GM23338 (cell line): ENCODE measurements at regions not wholly inside any gene's neighbourhood (a gene's known extent, or its start where the extent isn't known, plus 50 kb on each side); places are given as distances from the start of the nearest gene placed in this dataset.

ENCODE experiments used
- ATAC-seq: fragments of 200-7000 bp; cut with Tn5 transposase; 3 replicates; pipeline ENCODE4 v1.9.1; 2020
- DNase-seq: peaks from one replicate; pipeline ENCODE4 v3.0.0-alpha.2; 2015; ENCODE audit warnings: low spot score
- H2AFZ ChIP-seq: fragments of 200-600 bp; sonication (generic); 2 replicates; pipeline ENCODE4 v1.8.0; 2016; ENCODE audit warnings: antibody characterized with exemption, mild to moderate bottlenecking, moderate library complexity
- H3F3A ChIP-seq: fragments of 200-600 bp; sonication (generic); replicated peaks from 2 replicates; pipeline ENCODE4 v1.8.0; 2017; ENCODE audit warnings: antibody characterized with exemption, mixed run types, low read depth
- H3K27ac ChIP-seq: fragments of 200-600 bp; sonication (generic); 2 replicates; pipeline ENCODE4 v1.6.1; 2016; ENCODE audit warnings: low read depth
- H3K27me3 ChIP-seq: fragments of 200-600 bp; sonication (generic); 2 replicates; pipeline ENCODE4 v1.8.0; 2016; ENCODE audit warnings: mild to moderate bottlenecking, mixed run types, moderate library complexity; ENCODE audit not compliant: insufficient read depth
- H3K36me3 ChIP-seq: fragments of 200-600 bp; sonication (generic); 2 replicates; pipeline ENCODE4 v1.8.0; 2016; ENCODE audit warnings: mild to moderate bottlenecking; ENCODE audit not compliant: insufficient read depth
- H3K4me1 ChIP-seq: fragments of 200-600 bp; sonication (generic); 2 replicates; pipeline ENCODE4 v1.8.0; 2016; ENCODE audit warnings: mild to moderate bottlenecking, moderate library complexity; ENCODE audit not compliant: insufficient read depth
- H3K4me2 ChIP-seq: fragments of 200-600 bp; sonication (generic); 2 replicates; pipeline ENCODE4 v1.7.1; 2017; ENCODE audit warnings: mixed run types
- H3K4me3 ChIP-seq: fragments of 200-600 bp; sonication (generic); 2 replicates; pipeline ENCODE4 v1.6.1; 2016; ENCODE audit warnings: mixed run types
- H3K79me2 ChIP-seq: fragments of 200-600 bp; sonication (generic); replicated peaks from 2 replicates; pipeline ENCODE4 v1.8.0; 2017; ENCODE audit warnings: mild to moderate bottlenecking; ENCODE audit not compliant: insufficient read depth
- H3K9me2 ChIP-seq: fragments of 200-600 bp; sonication (generic); 2 replicates; pipeline ENCODE4 v1.8.0; 2017; ENCODE audit not compliant: insufficient read depth
- H4K20me1 ChIP-seq: fragments of 200-600 bp; sonication (generic); replicated peaks from 2 replicates; pipeline ENCODE4 v1.8.0; 2017; ENCODE audit warnings: mild to moderate bottlenecking; ENCODE audit not compliant: insufficient read depth
- H3K27ac Mint-ChIP-seq: 2 replicates; pipeline ENCODE4 v1.8.0; 2020; ENCODE audit warnings: inconsistent platforms, mild to moderate bottlenecking, moderate library complexity, mixed read lengths
- H3K27me3 Mint-ChIP-seq: 3 replicates; pipeline ENCODE4 v1.8.0; 2022; ENCODE audit warnings: low read depth, mild to moderate bottlenecking, moderate library complexity, mixed read lengths, inconsistent platforms; ENCODE audit not compliant: insufficient read depth, poor library complexity
- H3K36me3 Mint-ChIP-seq: 3 replicates; pipeline ENCODE4 v1.8.0; 2021; ENCODE audit warnings: low read depth, mild to moderate bottlenecking, inconsistent platforms, moderate library complexity, mixed read lengths
- H3K4me1 Mint-ChIP-seq: 3 replicates; pipeline ENCODE4 v1.8.0; 2020; ENCODE audit warnings: mild to moderate bottlenecking, inconsistent platforms, mixed read lengths
- H3K4me3 Mint-ChIP-seq: 3 replicates; pipeline ENCODE4 v1.8.0; 2021; ENCODE audit warnings: moderate library complexity, mild to moderate bottlenecking, inconsistent platforms, mixed read lengths
- H3K9me3 Mint-ChIP-seq: 3 replicates; pipeline ENCODE4 v1.8.0; 2020; ENCODE audit warnings: moderate library complexity, mild to moderate bottlenecking, inconsistent platforms, mixed read lengths
- CREB1 ChIP-seq: fragments of 250-450 bp; sonication (Bioruptor Pico); IDR thresholded peaks from 2 replicates; pipeline ENCODE4 v1.5.0; 2020; ENCODE audit warnings: low read depth, mild to moderate bottlenecking, moderate library complexity
- EZH2 ChIP-seq: fragments of 200-600 bp; sonication (generic); IDR thresholded peaks from one replicate; pipeline ENCODE4 v1.8.0; 2017; ENCODE audit warnings: antibody characterized with exemption, mild to moderate bottlenecking, low read depth; ENCODE audit not compliant: unreplicated experiment
- EZH2phosphoT487 ChIP-seq: fragments of 200-600 bp; sonication (generic); IDR thresholded peaks from one replicate; pipeline ENCODE4 v1.8.1; 2018; ENCODE audit warnings: antibody characterized with exemption; ENCODE audit not compliant: unreplicated experiment
- JUNB ChIP-seq: IDR thresholded peaks from one replicate; pipeline ENCODE4 v1.6.1; 2016; ENCODE audit warnings: antibody characterized with exemption; ENCODE audit not compliant: unreplicated experiment
- NANOG ChIP-seq: IDR thresholded peaks from 2 replicates; pipeline ENCODE4 v1.6.1; 2016; ENCODE audit warnings: antibody characterized with exemption, borderline replicate concordance
- POLR2AphosphoS5 ChIP-seq: IDR thresholded peaks from 2 replicates; pipeline ENCODE4 v1.6.1; 2016; ENCODE audit warnings: antibody characterized with exemption, low read depth
- STAT1 ChIP-seq: IDR thresholded peaks from one replicate; pipeline ENCODE4 v1.6.1; 2016; ENCODE audit warnings: antibody characterized with exemption; ENCODE audit not compliant: unreplicated experiment
- ZNF114 ChIP-seq: fragments of 250-450 bp; sonication (Bioruptor Pico); IDR thresholded peaks from 2 replicates; pipeline ENCODE4 v1.5.0; 2020; ENCODE audit warnings: mild to moderate bottlenecking, moderate library complexity
- ZNF331 ChIP-seq: fragments of 250-450 bp; sonication (Bioruptor Pico); IDR thresholded peaks from 2 replicates; pipeline ENCODE4 v1.5.0; 2020; ENCODE audit warnings: low read depth, mild to moderate bottlenecking, moderate library complexity
- TF ChIP-seq, protein P1 (sequence below): fragments of 250-450 bp; sonication (Bioruptor Pico); IDR thresholded peaks from 2 replicates; pipeline ENCODE4 v1.5.0; 2020; ENCODE audit warnings: mild to moderate bottlenecking, moderate library complexity
- TF ChIP-seq, protein P2 (sequence below): IDR thresholded peaks from 2 replicates; pipeline ENCODE4 v1.6.1; 2016; ENCODE audit warnings: antibody characterized with exemption
- TF ChIP-seq, protein P3 (sequence below), 2 experiments: fragments of 200-600 bp in 1 of 2; sonication (generic) in 1 of 2; conservative IDR thresholded peaks; 2 replicates each; pipeline versions ENCODE4 v1.5.1 to v1.6.1; 2016 to 2017; ENCODE audit warnings: antibody characterized with exemption in 2 of 2, low read depth in 2 of 2, mild to moderate bottlenecking in 2 of 2, moderate library complexity in 1 of 2
- TF ChIP-seq, protein P4 (sequence below): IDR thresholded peaks from one replicate; pipeline ENCODE4 v1.6.1; 2018; ENCODE audit warnings: antibody characterized with exemption; ENCODE audit not compliant: unreplicated experiment

DNA sequence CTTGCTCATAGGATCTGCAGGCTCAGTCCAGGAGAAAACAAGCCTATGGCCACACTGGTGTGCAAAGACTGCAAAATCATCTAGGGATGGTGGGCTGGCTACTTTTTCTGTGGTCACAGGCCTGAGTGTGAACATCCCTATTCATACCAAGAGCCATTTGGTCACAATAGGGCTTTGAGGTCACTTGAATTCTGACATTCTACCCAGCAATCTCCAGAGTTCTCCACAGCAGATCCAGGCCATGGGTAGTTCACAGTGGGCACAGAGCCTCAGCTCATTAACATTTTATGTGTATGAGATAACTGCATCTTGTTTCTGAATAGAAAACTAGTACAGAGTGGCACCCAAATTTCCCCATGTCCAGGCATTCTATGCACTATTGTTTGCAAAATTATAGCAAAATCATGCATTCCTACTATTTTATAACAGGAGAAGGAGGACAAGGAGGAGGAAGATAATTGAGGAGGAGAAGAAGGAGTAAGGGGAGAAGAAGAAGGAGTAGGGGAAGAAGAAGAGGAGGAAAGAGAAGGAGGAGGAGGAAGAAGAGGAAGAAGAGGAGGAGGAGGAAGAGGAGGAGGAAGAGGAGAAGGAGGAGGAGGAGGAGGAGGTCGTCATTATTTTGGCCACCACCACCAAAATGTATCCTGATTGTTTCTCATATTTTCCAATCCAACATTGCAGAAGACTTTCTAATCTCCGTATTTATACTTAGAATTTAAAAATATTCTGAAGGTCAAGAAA, 129.0 kb downstream of the SEMA6D start:
- Histone ChIP-seq H3K79me2 (no peaks in the 10 kb centered on the region), H3K27ac (no peak overlapping the region), H3F3A (no peaks in the 10 kb centered on the region), H3K4me2 (no peak overlapping the region), H4K20me1 (no peaks in the 10 kb centered on the region), H2AFZ (no peak overlapping the region), H3K9me2 (no peaks in the 10 kb centered on the region), H3K36me3 (no peaks in the 10 kb centered on the region), H3K27me3 (no peaks in the 10 kb centered on the region), H3K4me3 (no peak overlapping the region), H3K4me1 (no peaks in the 10 kb centered on the region)
- Mint-ChIP-seq H3K27ac (no peak overlapping the region), H3K9me3 (no peaks in the 10 kb centered on the region), H3K4me3 (no peak overlapping the region), H3K27me3 (peaks cover 4% of the 10 kb centered on the region), H3K36me3 (no peaks in the 10 kb centered on the region), H3K4me1 (peaks cover 5% of the 10 kb centered on the region; the same call in 2 of the 3 replicates)
- ATAC-seq (no peak), DNase-seq (no peak)
- TF ChIP-seq POLR2AphosphoS5 (no peak), ZNF331 (CRISPR knock-in tag) (no peak), STAT1 (no peak), JUNB (no peak), NANOG (no peak), ZNF114 (CRISPR knock-in tag) (no peak), EZH2phosphoT487 (no peak), EZH2 (no peak), CREB1 (no peak)
- TF ChIP-seq, protein P1, sequence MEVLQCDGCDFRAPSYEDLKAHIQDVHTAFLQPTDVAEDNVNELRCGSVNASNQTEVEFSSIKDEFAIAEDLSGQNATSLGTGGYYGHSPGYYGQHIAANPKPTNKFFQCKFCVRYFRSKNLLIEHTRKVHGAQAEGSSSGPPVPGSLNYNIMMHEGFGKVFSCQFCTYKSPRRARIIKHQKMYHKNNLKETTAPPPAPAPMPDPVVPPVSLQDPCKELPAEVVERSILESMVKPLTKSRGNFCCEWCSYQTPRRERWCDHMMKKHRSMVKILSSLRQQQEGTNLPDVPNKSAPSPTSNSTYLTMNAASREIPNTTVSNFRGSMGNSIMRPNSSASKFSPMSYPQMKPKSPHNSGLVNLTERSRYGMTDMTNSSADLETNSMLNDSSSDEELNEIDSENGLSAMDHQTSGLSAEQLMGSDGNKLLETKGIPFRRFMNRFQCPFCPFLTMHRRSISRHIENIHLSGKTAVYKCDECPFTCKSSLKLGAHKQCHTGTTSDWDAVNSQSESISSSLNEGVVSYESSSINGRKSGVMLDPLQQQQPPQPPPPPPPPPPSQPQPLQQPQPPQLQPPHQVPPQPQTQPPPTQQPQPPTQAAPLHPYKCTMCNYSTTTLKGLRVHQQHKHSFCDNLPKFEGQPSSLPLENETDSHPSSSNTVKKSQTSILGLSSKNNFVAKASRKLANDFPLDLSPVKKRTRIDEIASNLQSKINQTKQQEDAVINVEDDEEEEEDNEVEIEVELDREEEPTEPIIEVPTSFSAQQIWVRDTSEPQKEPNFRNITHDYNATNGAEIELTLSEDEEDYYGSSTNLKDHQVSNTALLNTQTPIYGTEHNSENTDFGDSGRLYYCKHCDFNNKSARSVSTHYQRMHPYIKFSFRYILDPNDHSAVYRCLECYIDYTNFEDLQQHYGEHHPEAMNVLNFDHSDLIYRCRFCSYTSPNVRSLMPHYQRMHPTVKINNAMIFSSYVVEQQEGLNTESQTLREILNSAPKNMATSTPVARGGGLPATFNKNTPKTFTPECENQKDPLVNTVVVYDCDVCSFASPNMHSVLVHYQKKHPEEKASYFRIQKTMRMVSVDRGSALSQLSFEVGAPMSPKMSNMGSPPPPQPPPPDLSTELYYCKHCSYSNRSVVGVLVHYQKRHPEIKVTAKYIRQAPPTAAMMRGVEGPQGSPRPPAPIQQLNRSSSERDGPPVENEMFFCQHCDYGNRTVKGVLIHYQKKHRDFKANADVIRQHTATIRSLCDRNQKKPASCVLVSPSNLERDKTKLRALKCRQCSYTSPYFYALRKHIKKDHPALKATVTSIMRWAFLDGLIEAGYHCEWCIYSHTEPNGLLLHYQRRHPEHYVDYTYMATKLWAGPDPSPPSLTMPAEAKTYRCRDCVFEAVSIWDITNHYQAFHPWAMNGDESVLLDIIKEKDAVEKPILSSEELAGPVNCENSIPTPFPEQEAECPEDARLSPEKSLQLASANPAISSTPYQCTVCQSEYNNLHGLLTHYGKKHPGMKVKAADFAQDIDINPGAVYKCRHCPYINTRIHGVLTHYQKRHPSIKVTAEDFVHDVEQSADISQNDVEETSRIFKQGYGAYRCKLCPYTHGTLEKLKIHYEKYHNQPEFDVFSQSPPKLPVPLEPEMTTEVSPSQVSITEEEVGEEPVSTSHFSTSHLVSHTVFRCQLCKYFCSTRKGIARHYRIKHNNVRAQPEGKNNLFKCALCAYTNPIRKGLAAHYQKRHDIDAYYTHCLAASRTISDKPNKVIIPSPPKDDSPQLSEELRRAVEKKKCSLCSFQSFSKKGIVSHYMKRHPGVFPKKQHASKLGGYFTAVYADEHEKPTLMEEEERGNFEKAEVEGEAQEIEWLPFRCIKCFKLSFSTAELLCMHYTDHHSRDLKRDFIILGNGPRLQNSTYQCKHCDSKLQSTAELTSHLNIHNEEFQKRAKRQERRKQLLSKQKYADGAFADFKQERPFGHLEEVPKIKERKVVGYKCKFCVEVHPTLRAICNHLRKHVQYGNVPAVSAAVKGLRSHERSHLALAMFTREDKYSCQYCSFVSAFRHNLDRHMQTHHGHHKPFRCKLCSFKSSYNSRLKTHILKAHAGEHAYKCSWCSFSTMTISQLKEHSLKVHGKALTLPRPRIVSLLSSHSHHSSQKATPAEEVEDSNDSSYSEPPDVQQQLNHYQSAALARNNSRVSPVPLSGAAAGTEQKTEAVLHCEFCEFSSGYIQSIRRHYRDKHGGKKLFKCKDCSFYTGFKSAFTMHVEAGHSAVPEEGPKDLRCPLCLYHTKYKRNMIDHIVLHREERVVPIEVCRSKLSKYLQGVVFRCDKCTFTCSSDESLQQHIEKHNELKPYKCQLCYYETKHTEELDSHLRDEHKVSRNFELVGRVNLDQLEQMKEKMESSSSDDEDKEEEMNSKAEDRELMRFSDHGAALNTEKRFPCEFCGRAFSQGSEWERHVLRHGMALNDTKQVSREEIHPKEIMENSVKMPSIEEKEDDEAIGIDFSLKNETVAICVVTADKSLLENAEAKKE (CRISPR knock-in tag) = no peak
- TF ChIP-seq, protein P2, sequence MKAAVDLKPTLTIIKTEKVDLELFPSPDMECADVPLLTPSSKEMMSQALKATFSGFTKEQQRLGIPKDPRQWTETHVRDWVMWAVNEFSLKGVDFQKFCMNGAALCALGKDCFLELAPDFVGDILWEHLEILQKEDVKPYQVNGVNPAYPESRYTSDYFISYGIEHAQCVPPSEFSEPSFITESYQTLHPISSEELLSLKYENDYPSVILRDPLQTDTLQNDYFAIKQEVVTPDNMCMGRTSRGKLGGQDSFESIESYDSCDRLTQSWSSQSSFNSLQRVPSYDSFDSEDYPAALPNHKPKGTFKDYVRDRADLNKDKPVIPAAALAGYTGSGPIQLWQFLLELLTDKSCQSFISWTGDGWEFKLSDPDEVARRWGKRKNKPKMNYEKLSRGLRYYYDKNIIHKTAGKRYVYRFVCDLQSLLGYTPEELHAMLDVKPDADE = no peak
- TF ChIP-seq, protein P3, sequence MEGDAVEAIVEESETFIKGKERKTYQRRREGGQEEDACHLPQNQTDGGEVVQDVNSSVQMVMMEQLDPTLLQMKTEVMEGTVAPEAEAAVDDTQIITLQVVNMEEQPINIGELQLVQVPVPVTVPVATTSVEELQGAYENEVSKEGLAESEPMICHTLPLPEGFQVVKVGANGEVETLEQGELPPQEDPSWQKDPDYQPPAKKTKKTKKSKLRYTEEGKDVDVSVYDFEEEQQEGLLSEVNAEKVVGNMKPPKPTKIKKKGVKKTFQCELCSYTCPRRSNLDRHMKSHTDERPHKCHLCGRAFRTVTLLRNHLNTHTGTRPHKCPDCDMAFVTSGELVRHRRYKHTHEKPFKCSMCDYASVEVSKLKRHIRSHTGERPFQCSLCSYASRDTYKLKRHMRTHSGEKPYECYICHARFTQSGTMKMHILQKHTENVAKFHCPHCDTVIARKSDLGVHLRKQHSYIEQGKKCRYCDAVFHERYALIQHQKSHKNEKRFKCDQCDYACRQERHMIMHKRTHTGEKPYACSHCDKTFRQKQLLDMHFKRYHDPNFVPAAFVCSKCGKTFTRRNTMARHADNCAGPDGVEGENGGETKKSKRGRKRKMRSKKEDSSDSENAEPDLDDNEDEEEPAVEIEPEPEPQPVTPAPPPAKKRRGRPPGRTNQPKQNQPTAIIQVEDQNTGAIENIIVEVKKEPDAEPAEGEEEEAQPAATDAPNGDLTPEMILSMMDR (conservative IDR thresholded peaks at IDR 0.05; ENCODE audit: low read depth in 2 of 2) = no peak
- TF ChIP-seq, protein P4, sequence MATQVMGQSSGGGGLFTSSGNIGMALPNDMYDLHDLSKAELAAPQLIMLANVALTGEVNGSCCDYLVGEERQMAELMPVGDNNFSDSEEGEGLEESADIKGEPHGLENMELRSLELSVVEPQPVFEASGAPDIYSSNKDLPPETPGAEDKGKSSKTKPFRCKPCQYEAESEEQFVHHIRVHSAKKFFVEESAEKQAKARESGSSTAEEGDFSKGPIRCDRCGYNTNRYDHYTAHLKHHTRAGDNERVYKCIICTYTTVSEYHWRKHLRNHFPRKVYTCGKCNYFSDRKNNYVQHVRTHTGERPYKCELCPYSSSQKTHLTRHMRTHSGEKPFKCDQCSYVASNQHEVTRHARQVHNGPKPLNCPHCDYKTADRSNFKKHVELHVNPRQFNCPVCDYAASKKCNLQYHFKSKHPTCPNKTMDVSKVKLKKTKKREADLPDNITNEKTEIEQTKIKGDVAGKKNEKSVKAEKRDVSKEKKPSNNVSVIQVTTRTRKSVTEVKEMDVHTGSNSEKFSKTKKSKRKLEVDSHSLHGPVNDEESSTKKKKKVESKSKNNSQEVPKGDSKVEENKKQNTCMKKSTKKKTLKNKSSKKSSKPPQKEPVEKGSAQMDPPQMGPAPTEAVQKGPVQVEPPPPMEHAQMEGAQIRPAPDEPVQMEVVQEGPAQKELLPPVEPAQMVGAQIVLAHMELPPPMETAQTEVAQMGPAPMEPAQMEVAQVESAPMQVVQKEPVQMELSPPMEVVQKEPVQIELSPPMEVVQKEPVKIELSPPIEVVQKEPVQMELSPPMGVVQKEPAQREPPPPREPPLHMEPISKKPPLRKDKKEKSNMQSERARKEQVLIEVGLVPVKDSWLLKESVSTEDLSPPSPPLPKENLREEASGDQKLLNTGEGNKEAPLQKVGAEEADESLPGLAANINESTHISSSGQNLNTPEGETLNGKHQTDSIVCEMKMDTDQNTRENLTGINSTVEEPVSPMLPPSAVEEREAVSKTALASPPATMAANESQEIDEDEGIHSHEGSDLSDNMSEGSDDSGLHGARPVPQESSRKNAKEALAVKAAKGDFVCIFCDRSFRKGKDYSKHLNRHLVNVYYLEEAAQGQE = no peak
